ELF-1 (cell line): ENCODE measurements at regions not wholly inside any gene's neighbourhood (a gene's known extent, or its start where the extent isn't known, plus 50 kb on each side); places are given as distances from the start of the nearest gene placed in this dataset.

ENCODE experiments used
- DNase-seq: peaks from one replicate; pipeline ENCODE4 v3.0.0-alpha.2; 2016; ENCODE audit warnings: low read depth, low spot score

GRCh38 chr5:67695369-67695768, 498.8 kb upstream of the CD180 start:
- no peak for DNase-seq

GRCh38 chr5:67694810-67695191, 498.2 kb upstream of the CD180 start:
- DNase-seq, result no peak

DNA sequence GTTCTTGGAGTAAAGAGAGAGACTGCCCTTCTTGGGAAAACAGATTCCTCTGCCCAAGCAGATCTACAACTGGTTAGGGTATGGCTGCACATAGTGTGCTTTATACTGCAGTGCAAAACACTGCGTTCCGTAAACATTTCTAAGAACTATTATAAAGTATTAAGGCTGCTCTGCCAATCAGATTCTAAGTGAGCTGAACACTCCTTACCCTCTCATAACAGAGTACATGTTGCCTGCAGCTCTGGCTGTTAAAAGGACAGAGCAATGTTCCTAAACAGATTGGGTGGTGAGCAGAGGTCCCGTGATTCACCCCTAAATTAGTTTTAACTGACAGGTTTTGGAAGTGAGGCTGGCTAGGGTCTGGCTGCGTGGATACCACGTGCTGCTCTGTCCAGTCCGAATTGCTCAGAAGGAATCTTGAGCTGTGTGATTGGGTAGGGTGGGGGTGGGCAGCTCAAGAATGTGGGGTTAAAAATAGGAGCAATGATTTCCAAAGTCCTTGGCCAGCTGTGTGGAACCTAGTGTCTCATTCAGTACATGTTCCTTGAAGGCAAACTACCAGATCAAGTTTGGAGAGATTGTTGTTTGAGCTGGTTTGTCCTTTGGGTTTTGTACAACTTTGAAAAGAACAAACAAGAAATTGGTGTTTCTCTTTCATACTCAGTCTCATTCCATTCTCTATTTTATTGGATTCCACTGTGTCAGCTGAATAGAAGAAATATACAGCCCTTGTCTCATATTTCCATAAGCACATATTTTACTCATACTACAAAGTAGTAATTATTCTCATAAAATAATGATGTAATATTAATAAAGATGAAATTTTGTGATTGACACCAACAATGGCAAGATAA, 497.6 kb upstream of the CD180 start:
- DNase-seq, result peak; percentile 16

DNA sequence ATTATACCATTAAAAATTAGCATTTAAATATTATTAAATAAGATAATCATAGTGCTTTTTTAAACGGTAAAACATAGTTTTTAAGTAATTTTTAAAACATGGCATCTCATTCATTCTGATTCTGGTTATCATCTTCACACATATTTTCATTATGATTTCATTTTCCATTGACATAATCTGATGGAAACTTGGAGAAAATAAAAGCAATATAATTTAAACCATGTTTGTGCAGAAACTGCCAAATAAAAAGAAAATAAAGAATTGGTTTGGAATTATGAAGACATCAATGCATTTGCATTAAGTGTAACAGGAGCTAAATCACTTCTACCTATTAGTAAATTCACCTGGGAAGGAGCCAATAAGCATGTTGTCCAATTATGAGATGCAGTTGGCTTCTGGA, 490.1 kb upstream of the CD180 start:
- no peak for DNase-seq

GRCh38 chr5:67681703-67682102, 485.1 kb upstream of the CD180 start:
- no peak for DNase-seq

DNA sequence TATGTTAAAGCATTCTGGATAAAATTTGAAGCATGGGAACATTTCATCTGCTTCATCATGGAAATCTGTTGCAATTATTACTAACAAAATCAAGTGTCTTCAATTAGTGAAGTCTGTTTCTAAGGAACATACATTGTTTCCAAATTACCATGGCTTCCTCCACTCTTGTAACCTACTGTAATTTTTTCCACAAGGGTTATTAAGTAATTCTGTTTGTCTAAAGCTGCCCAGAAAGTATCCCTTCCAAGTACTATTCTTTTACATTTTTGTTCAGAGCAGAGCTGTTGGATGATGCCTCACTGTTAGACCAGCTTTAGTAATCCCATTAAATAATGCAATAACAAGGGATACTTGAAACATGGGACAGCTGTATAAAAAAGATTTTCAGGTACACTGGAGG, 483.5 kb upstream of the CD180 start:
- DNase-seq, result no peak

DNA sequence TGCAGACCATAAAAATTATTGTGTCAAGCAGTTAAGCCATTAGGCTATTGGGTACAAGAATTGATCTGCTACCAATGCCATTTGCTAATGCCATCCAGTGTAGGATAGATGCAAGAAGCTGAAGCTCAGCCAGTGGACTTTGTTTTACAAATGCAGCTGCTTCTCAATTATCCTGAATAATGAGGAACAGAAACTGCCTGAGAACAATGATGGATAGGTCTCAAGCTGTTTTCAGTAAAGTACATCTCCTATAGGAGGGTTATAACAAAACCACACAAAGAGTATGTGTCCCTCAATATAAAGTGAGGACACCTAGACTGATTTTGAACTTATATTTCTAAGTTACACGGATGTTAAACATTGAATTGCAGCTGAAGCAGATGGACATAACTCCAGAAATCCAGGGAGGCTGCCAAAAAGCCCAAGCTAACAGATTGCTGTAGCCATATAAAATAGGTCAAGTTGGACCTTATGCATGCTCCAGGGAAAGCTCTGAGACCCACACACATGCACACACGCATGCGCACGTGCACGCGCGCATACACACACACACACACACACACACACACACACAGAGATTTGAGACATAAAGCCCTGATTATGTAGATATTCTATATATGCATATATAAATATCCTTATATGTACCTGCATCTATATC, 482.7 kb upstream of the CD180 start:
- DNase-seq, result no peak

DNA sequence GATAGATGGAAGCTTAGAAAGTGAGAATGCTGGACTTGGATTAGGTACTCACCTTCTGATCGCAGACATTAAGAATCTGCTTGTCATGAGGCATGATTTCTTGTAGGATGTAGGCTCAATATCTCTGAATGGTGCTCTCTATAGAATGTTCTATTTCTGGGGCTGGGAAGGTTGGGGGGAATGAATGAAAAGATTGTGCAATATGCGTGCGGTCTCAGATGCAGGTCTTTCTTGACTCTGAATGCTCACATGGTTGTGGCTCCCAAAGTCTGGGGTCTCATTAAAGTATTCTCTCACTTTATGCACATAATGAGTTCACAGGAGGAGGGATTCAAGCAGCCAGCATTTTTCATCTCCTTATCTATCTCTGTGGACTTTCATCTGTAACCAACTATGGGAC, 482.0 kb upstream of the CD180 start:
- DNase-seq, result no peak

- no peak for DNase-seq
Measured at GRCh38 chr5:67677422-67677970, 480.9 kb upstream of the CD180 start.

DNA sequence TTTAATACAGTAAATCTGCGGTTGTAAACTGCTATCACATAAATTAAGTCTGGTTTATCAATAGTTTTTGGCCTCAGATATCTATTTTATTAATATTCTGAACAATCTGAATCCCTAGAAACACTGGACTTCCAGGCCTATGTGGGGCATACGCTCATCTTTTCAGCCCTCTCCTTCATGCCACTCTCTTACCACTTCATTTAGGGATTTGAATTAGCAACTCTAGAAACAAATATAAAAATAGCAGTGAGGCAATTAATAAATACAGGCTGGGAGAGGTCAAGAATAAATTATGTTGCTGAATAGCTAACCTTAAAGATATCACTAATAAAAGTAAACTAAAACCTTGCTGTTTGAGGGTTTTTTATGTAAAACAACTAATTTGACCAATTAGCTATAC, 480.3 kb upstream of the CD180 start:
- DNase-seq, result no peak

DNA sequence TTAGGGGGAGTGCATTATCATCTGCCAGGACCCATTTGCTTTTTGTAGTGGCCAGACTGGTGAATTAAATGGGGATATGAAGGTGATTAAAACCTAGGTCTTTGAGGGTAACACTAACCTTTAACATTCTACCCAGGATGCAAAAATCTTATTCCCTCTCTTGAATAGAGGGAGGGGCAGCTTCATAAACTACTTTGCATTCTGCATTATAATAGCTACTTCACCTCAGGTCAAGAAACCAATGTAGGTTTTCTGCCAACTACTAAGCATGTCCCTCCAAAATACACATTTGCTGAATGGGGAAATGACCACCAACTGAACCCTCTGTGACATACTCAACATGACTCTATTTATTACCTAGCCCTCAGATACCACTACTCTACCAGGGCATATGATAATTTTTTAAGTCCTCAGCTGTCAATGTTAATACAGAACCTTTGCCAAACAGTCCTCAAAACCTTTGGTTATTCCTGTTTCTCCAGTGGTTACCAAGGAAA, 477.6 kb upstream of the CD180 start:
- no peak for DNase-seq

DNA sequence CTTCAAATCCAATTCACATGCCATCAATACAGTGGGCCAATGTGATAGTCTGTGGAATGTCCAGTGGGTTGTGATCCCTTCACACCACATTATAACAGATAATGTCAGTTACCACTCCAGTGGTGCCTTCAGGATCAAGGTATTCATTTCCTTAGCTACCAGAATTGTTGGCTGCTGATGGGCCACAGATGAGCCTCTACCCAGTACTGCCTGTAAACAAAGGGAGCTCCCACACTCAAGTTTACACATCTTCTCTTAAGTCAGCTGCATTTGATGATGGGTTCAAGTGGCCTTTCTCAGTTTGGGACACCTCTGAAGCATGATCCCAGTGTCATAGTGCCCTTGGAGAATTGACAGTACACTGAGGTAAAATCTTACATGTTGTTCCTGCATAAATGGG, 477.0 kb upstream of the CD180 start:
- DNase-seq, result no peak

GRCh38 chr5:67673180-67673579, 476.6 kb upstream of the CD180 start:
- DNase-seq, result no peak

DNA sequence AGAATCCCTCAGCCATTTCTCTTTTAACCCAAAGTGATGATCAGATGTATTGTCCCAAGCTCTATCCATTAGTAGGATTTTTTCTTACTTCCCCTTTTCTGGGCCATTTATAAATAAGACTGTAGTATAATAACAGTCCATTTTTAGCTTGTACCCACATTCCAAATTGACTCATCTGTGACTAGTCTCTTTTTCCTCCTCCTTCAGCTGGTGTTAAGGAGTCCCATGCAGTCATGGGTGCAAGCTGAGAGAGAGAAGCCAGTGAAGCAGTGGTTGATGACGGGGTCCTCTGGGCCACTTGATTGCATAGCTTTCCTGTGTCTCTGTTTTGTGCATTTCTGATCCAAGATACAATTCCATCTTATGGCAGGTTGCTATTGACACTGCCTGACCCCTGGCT, 476.0 kb upstream of the CD180 start:
- DNase-seq, result no peak

GRCh38 chr5:67669916-67670315, 473.3 kb upstream of the CD180 start:
- no peak for DNase-seq

DNA sequence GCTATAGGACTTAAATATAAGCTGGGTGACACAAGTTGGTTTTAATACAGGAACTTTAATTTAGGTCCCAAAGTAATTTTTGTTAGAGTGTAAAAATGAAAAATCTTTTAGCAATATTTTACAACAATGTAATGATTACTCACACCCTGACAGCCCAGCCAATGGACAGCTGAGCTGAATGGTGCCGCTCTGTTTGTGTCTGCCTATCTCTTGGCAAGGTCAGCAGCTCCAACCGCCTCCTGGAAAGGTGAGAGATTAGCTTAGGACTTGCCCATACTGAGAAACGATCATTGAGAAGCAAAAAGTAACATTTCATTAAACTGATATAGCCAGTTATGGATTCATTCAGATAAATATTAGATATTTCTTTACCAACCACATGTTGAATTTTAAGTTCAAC, 463.6 kb upstream of the CD180 start:
- no peak for DNase-seq

DNA sequence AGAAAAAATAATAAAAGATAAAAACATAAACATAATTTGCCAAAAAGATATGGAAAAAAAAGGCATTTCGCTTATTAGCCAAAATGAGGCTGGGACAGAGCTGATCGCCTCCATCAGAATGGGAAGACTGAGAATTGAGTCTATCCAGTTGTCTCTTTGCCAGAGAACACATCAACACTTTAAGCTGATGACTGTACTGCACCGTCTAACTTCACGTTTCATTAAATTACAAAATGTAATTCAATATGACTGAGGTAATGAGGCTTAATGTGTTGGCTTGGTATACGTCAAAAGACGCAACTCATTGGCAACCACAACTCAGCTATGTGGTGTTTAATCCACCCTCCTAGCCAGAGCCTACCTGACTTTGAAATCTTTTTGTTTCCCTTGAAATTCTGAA, 462.7 kb upstream of the CD180 start:
- DNase-seq, result no peak

GRCh38 chr5:67657055-67657454, 460.5 kb upstream of the CD180 start:
- no peak for DNase-seq

DNA sequence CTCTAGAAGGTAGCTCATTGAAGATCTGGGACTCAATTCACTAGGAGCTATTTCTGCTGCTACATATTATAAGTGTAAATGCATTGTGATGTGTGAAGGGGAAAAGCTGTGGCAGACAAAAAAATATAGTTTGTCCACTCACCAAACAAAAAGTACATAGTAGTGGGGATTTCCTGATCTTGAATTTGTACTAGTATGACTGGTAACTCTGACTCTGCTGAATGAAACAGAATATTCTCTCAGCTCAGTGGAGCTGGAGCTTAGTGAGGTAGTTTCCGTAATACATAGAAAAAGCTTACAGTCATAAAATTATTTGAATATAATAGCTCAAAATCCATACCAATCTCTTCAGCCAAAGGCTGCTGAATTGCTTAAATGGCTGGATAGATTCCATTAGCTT, 455.6 kb upstream of the CD180 start:
- no peak for DNase-seq

- DNase-seq, result no peak
Measured at GRCh38 chr5:67651180-67651579, 454.6 kb upstream of the CD180 start.

DNA sequence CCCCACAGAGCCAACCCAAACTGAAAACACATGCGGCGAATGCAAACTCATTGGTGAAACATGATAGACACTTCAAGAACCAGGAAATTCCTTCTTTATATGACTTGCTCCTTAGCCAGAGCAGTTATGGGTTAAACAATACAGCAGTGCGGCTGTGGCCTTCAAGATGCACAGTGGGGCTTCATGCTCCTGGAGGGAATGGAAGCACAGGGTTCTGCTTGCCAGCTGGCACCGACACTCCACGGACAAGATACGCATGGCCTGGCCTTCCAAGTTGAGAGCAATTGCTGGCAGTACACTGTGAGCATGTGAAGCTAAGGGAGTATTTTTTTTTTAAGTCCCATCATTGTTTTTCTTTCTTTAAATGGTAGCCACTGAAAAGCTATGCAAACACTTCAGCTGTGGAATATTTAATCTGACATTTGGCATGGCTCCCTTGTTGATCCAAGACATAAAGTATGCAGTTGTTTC, 451.6 kb upstream of the CD180 start:
- no peak for DNase-seq

DNA sequence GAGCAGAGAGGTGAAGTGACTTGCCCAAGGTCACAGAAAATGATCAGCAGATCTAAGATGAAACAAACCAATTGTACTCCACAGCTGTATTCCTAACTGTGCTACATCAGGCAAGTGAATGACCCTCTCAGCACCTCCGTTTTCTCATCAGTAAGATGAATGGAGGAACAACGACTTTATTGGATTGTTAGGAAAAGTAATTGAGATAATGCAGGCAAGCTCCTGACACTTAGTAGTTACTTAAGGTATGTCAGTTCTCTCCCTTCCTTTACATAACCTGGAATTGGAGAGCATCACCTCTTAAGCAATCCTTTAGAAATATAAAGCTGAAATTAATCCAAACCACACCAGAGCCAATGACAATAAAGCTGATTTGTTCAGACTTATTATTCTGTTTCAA, 451.2 kb upstream of the CD180 start:
- no peak for DNase-seq
